ENCODE measurements at regions not wholly inside any gene's neighbourhood (a gene's known extent, or its start where the extent isn't known, plus 50 kb on each side); places are given as distances from the start of the nearest gene placed in this dataset.

DNA sequence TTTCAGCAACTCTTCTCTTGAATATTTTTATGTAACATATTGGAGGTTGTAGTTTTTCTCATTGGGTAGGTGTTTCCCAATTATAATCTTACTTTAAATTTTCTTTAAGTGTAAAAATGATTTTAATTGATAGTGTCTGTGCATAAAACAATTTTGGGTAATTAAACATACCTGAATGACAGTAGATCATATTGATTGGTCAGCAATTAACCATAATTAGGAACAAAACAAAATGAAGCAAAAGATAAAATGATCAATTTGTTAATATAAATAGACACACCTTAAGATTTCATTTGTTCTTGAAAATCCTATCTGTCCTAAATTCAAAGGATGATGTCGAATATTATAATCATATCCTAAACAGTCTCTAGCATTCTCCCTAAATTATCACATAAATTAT, 468.3 kb downstream of the PDZRN4 start:
- TF ChIP-seq, protein P1, sequence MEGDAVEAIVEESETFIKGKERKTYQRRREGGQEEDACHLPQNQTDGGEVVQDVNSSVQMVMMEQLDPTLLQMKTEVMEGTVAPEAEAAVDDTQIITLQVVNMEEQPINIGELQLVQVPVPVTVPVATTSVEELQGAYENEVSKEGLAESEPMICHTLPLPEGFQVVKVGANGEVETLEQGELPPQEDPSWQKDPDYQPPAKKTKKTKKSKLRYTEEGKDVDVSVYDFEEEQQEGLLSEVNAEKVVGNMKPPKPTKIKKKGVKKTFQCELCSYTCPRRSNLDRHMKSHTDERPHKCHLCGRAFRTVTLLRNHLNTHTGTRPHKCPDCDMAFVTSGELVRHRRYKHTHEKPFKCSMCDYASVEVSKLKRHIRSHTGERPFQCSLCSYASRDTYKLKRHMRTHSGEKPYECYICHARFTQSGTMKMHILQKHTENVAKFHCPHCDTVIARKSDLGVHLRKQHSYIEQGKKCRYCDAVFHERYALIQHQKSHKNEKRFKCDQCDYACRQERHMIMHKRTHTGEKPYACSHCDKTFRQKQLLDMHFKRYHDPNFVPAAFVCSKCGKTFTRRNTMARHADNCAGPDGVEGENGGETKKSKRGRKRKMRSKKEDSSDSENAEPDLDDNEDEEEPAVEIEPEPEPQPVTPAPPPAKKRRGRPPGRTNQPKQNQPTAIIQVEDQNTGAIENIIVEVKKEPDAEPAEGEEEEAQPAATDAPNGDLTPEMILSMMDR (IDR thresholded peaks at IDR 0.05; ENCODE audit: insufficient read depth, low read length), result no peak
- TF ChIP-seq, protein P2, sequence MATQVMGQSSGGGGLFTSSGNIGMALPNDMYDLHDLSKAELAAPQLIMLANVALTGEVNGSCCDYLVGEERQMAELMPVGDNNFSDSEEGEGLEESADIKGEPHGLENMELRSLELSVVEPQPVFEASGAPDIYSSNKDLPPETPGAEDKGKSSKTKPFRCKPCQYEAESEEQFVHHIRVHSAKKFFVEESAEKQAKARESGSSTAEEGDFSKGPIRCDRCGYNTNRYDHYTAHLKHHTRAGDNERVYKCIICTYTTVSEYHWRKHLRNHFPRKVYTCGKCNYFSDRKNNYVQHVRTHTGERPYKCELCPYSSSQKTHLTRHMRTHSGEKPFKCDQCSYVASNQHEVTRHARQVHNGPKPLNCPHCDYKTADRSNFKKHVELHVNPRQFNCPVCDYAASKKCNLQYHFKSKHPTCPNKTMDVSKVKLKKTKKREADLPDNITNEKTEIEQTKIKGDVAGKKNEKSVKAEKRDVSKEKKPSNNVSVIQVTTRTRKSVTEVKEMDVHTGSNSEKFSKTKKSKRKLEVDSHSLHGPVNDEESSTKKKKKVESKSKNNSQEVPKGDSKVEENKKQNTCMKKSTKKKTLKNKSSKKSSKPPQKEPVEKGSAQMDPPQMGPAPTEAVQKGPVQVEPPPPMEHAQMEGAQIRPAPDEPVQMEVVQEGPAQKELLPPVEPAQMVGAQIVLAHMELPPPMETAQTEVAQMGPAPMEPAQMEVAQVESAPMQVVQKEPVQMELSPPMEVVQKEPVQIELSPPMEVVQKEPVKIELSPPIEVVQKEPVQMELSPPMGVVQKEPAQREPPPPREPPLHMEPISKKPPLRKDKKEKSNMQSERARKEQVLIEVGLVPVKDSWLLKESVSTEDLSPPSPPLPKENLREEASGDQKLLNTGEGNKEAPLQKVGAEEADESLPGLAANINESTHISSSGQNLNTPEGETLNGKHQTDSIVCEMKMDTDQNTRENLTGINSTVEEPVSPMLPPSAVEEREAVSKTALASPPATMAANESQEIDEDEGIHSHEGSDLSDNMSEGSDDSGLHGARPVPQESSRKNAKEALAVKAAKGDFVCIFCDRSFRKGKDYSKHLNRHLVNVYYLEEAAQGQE (IDR thresholded peaks at IDR 0.05; ENCODE audit: insufficient replicate concordance, low read depth), result no peak
- TF ChIP-seq GABPA (IDR thresholded peaks at IDR 0.05; ENCODE audit: low read depth) (no peak), SPI1 (IDR thresholded peaks at IDR 0.05; ENCODE audit: borderline replicate concordance, low read depth) (no peak)
